ENCODE measurements at regions not wholly inside any gene's neighbourhood (a gene's known extent, or its start where the extent isn't known, plus 50 kb on each side); places are given as distances from the start of the nearest gene placed in this dataset.
"Not testable (repeated sequence)": the region's sequence is repeated elsewhere in the genome, so short reads cannot be mapped to it uniquely, and the experiment has no call there.

GRCh38 chr2:14988600-14988999 is 356.1 kb downstream of the LRATD1 start:
- DNase-seq (ENCODE audit: low read depth) = no peak

GRCh38 chr2:14991723-14992122 is 359.2 kb downstream of the LRATD1 start:
- DNase-seq (ENCODE audit: low read depth) = no peak

GRCh38 chr2:14994721-14995120 is 362.2 kb downstream of the LRATD1 start:
- DNase-seq (ENCODE audit: low read depth) = no peak

GRCh38 chr2:14996351-14997014 is 364.0 kb downstream of the LRATD1 start:
- no peak for DNase-seq (ENCODE audit: low read depth)

- DNase-seq (ENCODE audit: low read depth) = no peak
Observed at GRCh38 chr2:14998546-14998945, 366.0 kb downstream of the LRATD1 start.

GRCh38 chr2:14999114-14999661 is 366.7 kb downstream of the LRATD1 start:
- no peak for DNase-seq (ENCODE audit: low read depth)

- DNase-seq (ENCODE audit: low read depth) = not testable (repeated sequence)
Observed at GRCh38 chr2:15002519-15002918, 370.0 kb downstream of the LRATD1 start.

- no peak for DNase-seq (ENCODE audit: low read depth)
Observed at GRCh38 chr2:15006667-15007066, 374.1 kb downstream of the LRATD1 start.

- DNase-seq (ENCODE audit: low read depth) = no peak
Observed at GRCh38 chr2:15009681-15010080, 377.2 kb downstream of the LRATD1 start.

GRCh38 chr2:15010346-15010745 is 377.8 kb downstream of the LRATD1 start:
- no peak for DNase-seq (ENCODE audit: low read depth)

GRCh38 chr2:15018814-15019213 is 386.3 kb downstream of the LRATD1 start:
- DNase-seq (ENCODE audit: low read depth) = no peak

GRCh38 chr2:15023221-15023620 is 390.7 kb downstream of the LRATD1 start:
- DNase-seq (ENCODE audit: low read depth) = no peak

- DNase-seq (ENCODE audit: low read depth) = no peak
Observed at GRCh38 chr2:15028406-15028805, 395.9 kb downstream of the LRATD1 start.

- no peak for DNase-seq (ENCODE audit: low read depth)
Observed at GRCh38 chr2:15031745-15032240, 399.3 kb downstream of the LRATD1 start.

GRCh38 chr2:15034246-15034645 is 401.7 kb downstream of the LRATD1 start:
- DNase-seq (ENCODE audit: low read depth) = no peak

- DNase-seq (ENCODE audit: low read depth) = no peak
Observed at GRCh38 chr2:15034860-15035259, 402.3 kb downstream of the LRATD1 start.

- no peak for DNase-seq (ENCODE audit: low read depth)
Observed at GRCh38 chr2:15038366-15039364, 406.1 kb downstream of the LRATD1 start.

- DNase-seq (ENCODE audit: low read depth) = no peak
Observed at GRCh38 chr2:15040429-15041084, 408.0 kb downstream of the LRATD1 start.

GRCh38 chr2:15041429-15041837 is 408.9 kb downstream of the LRATD1 start:
- DNase-seq (ENCODE audit: low read depth) = no peak

- no peak for DNase-seq (ENCODE audit: low read depth)
Observed at GRCh38 chr2:15042801-15043217, 410.3 kb downstream of the LRATD1 start.

- no peak for DNase-seq (ENCODE audit: low read depth)
Observed at GRCh38 chr2:15043336-15044058, 411.0 kb downstream of the LRATD1 start.
